Calu3 (cell line): ENCODE measurements at regions not wholly inside any gene's neighbourhood (a gene's known extent, or its start where the extent isn't known, plus 50 kb on each side); places are given as distances from the start of the nearest gene placed in this dataset.

Experiments used
- BruUV-seq: library from RNA; stranded (reverse); fragments of 400-500 nt; replicated peaks from 2 replicates; lab custom pipeline; 2021; lab: Mats Ljungman, UMichigan
- CTCF ChIA-PET: fragments of 300-600 bp; sonication (Branson Sonifier 250); formaldehyde crosslinking; loops from one replicate; lab custom pipeline; 2022; ENCODE audit warnings: antibody characterized with exemption; lab: Charles Lee
- DNase-seq: peaks from one replicate; pipeline ENCODE4 v3.0.0; 2022
- H3K27ac Mint-ChIP-seq: one replicate; pipeline ENCODE4 v1.8.0; 2022; ENCODE audit warnings: mixed read lengths; ENCODE audit not compliant: unreplicated experiment
- H3K27me3 Mint-ChIP-seq: one replicate; pipeline ENCODE4 v1.8.0; 2022; ENCODE audit warnings: mixed read lengths; ENCODE audit not compliant: unreplicated experiment
- H3K36me3 Mint-ChIP-seq: one replicate; pipeline ENCODE4 v1.8.0; 2022; ENCODE audit warnings: mild to moderate bottlenecking, moderate library complexity, mixed read lengths; ENCODE audit not compliant: insufficient read depth, unreplicated experiment
- H3K4me1 Mint-ChIP-seq: one replicate; pipeline ENCODE4 v1.8.0; 2022; ENCODE audit warnings: mild to moderate bottlenecking, low read depth, mixed read lengths; ENCODE audit not compliant: unreplicated experiment
- H3K4me3 Mint-ChIP-seq: one replicate; pipeline ENCODE4 v1.8.0; 2022; ENCODE audit warnings: mild to moderate bottlenecking, low read depth, moderate library complexity, mixed read lengths; ENCODE audit not compliant: unreplicated experiment
- H3K9me3 Mint-ChIP-seq: one replicate; pipeline ENCODE4 v1.8.0; 2022; ENCODE audit warnings: low read depth, mixed read lengths; ENCODE audit not compliant: unreplicated experiment
- intact Hi-C: fragments of 100-400 bp; cut with micrococcal nuclease; formaldehyde crosslinking; loops from one replicate; pipeline ENCODE4 v1.10.0; 2022; ENCODE audit not compliant: unreplicated experiment
- TF ChIP-seq, protein P1 (sequence below): fragments of 200-600 bp; IDR thresholded peaks from one replicate; pipeline ENCODE4 v1.8.0; 2022; ENCODE audit warnings: antibody characterized with exemption; ENCODE audit not compliant: unreplicated experiment

DNA sequence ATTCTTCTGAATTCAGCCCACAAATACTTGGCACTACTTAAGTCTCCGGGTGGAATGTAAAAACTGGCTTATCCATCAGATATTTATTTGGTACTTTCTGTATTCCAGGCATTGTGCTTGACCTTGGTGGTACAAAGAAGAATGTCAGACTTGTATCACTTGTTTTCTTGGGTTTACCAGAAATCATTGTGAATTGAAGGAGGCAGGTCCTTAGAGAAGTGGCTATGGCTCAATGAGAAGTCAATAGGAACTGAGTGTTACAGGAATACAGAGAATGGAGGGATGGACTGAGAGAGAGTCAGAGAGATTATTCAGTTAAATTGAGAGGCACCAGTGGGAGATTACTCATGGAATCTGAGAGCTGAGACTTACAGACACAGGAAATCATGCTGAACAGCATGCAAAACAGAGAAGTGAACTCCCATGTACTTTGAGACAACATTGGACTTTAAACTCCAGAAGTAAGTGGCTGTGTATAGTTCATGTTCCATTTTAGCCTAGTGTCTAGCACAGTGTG is 704.1 kb downstream of the CDH11 start:
- no peaks in the 10 kb centered on the region for H3K4me1 Mint-ChIP-seq
- intact Hi-C loops = no loop called here
- no peak overlapping the region for H3K27ac Mint-ChIP-seq
- H3K36me3 Mint-ChIP-seq = no peaks in the 10 kb centered on the region
- DNase-seq = no peak
- CTCF ChIA-PET = no interaction called here
- BruUV-seq = no TSS peak
- H3K9me3 Mint-ChIP-seq = peaks cover 21% of the 10 kb centered on the region
- TF ChIP-seq, protein P1, sequence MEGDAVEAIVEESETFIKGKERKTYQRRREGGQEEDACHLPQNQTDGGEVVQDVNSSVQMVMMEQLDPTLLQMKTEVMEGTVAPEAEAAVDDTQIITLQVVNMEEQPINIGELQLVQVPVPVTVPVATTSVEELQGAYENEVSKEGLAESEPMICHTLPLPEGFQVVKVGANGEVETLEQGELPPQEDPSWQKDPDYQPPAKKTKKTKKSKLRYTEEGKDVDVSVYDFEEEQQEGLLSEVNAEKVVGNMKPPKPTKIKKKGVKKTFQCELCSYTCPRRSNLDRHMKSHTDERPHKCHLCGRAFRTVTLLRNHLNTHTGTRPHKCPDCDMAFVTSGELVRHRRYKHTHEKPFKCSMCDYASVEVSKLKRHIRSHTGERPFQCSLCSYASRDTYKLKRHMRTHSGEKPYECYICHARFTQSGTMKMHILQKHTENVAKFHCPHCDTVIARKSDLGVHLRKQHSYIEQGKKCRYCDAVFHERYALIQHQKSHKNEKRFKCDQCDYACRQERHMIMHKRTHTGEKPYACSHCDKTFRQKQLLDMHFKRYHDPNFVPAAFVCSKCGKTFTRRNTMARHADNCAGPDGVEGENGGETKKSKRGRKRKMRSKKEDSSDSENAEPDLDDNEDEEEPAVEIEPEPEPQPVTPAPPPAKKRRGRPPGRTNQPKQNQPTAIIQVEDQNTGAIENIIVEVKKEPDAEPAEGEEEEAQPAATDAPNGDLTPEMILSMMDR = no peak
- no peak overlapping the region for H3K4me3 Mint-ChIP-seq
- H3K27me3 Mint-ChIP-seq = no peaks in the 10 kb centered on the region

DNA sequence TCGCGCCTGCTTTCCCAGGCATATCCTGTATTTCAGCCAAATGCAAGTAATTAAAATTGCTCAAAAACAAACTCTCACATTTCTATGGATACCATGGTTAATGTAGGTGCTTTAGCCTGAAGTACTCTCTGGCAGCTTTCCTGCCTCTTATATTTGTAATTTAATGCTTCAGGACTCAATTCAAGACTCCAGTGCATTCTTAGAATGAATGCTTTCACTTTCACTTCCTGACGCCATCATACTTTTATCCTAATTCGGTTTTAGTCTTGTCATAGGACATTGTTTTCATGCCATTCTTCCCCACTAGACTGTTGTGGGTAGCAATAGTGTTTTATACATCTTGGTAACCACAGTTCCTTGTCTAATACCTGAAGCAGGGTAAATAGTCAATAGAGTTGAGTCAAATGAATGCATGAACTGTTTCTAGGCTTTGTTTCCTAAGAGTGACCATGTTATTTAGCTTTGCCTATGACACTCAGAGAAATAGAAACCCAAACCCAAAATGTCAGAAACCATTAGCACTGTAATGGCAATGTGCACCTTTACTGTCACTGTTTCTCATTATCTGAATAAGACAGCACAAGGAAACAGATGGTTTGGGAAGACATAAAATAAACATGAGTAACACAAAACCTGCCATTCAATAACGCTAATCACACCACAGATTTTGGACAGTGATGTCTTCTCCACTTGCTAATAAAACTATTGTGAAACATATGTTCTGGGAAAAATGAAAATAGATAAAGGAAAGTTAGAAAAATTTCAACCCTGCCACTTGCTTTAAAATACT is 705.5 kb downstream of the CDH11 start:
- no peak overlapping the region for H3K4me3 Mint-ChIP-seq
- BruUV-seq = no TSS peak
- intact Hi-C loops = no loop called here
- DNase-seq = no peak
- CTCF ChIA-PET = no interaction called here
- peaks cover 19% of the 10 kb centered on the region for H3K9me3 Mint-ChIP-seq
- H3K27ac Mint-ChIP-seq = no peak overlapping the region
- TF ChIP-seq, protein P1 = no peak
- H3K36me3 Mint-ChIP-seq = no peaks in the 10 kb centered on the region
- H3K4me1 Mint-ChIP-seq = no peaks in the 10 kb centered on the region
- H3K27me3 Mint-ChIP-seq = no peaks in the 10 kb centered on the region

DNA sequence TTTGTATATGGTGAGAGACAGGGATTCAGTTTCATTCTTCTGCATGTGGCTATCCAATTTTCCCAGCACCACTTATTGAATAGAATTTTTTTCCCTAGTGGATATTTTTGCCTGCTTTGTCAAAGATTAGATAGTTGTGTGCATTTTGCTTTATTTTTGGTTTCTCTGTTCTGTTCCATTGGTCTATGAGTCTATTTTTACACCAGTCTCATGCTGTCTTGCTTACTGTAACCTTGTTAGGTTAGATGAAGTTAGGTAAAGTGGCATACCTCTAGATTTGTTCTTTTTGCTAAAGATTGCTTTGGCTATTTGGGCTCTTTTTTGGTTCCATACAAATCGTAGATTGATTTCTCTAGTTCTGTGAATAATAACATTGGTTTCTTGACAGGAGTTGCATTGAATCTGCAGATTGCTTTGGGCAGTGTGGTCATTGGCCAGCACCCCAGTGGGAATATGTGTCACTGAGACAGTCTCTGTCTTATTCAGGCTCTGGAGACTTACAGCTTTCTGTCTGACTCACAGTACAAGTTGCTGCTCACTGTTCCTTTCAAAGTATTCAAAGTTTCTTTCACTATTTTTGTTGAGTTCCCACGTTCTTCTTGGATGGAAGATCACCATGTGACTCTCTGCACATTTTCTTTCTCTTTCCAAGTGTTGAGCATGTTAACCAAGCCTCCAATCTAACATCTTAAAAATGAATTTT is 709.1 kb downstream of the CDH11 start:
- no peak overlapping the region for H3K27ac Mint-ChIP-seq
- H3K27me3 Mint-ChIP-seq = no peaks in the 10 kb centered on the region
- peaks cover 16% of the 10 kb centered on the region for H3K9me3 Mint-ChIP-seq
- no peaks in the 10 kb centered on the region for H3K36me3 Mint-ChIP-seq
- TF ChIP-seq, protein P1 = no peak
- CTCF ChIA-PET = no interaction called here
- no peak overlapping the region for H3K4me3 Mint-ChIP-seq
- BruUV-seq = no TSS peak
- intact Hi-C loops = no loop called here
- DNase-seq = no peak
- no peaks in the 10 kb centered on the region for H3K4me1 Mint-ChIP-seq

DNA sequence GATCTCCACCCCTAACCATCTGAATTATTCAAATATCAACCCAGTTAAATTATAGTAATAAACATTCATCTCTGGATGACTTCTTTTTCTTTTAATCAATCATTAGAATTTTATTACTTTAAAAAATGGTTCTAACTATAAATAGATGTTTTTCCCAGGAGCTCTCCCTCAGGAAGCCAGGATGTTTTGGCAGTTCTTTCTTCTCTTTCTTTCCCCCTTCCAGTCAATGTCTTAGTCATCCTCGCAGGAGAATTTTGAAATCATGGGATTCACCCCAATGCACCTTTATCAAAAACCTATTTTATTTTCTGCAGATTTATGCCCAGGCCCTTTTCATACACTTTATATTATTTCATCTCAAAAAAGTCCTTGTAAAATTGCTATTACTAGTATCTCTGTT is 711.6 kb downstream of the CDH11 start:
- Mint-ChIP-seq H3K4me1 (no peaks in the 10 kb centered on the region), H3K27ac (no peak overlapping the region), H3K27me3 (no peaks in the 10 kb centered on the region), H3K4me3 (no peak overlapping the region), H3K36me3 (no peaks in the 10 kb centered on the region), H3K9me3 (peaks cover 7% of the 10 kb centered on the region)
- BruUV-seq = no TSS peak
- intact Hi-C loops = no loop called here
- CTCF ChIA-PET = no interaction called here
- TF ChIP-seq, protein P1 = no peak
- no peak for DNase-seq
